ENCODE measurements at regions not wholly inside any gene's neighbourhood (a gene's known extent, or its start where the extent isn't known, plus 50 kb on each side); places are given as distances from the start of the nearest gene placed in this dataset.
"Not testable (repeated sequence)": the region's sequence is repeated elsewhere in the genome, so short reads cannot be mapped to it uniquely, and the experiment has no call there.

DNA sequence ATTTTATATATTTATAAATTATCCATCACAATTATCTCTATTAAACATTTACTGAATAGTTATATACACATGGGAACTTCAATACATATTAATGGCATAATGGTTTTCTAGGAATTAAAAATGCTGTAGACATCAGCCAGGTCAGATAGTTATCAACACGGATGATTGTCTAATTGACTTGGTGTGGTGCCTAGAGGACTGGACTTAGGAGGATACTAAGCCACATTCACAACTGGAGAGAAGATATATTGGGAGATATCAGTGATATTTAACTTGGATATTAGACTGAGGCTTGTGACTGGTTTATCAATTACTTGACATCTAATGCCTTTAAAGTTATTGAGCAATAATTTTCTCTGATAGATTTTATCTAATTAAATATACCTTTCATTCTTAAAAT is 794.5 kb upstream of the ANO3 start:
- H3K36me3 Mint-ChIP-seq: no peaks in the 10 kb centered on the region
- intact Hi-C loops (cut with micrococcal nuclease): no loop called here
- ChIA-PET CTCF (no interaction called here), POLR2A (no interaction called here)
- DNase-seq: no peak
- H3K4me3 Mint-ChIP-seq: no peak overlapping the region
- H3K9me3 Mint-ChIP-seq: peaks cover 31% of the 10 kb centered on the region
- H3K4me1 Mint-ChIP-seq (ENCODE audit: low read depth): no peaks in the 10 kb centered on the region
- H3K27ac Mint-ChIP-seq: no peak overlapping the region
- H3K27me3 Mint-ChIP-seq: no peaks in the 10 kb centered on the region

DNA sequence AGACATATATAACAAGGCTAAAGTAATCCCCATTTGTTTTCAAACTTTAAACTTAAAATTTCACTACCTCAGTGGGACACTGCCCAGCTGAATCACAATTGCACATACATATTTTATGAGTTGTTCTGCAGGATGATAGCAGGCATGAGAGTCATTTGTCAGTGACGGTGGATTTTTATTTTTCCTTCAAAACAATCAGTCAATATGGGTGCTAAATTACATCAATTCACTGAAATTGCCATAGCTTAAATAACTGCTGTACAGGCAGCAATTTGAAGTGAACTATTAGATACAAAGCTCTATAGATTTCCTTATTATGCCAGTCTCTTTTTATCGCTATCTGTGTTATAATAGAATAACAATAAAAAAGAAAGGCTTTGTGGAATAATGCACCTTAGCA is 784.6 kb upstream of the ANO3 start:
- CTCF ChIA-PET: interaction anchor here (0.6 kb wide), 1 partner anchor 11 kb away, joined by 3 read pairs; no protein-coding TSS in a partner anchor
- Mint-ChIP-seq H3K27me3 (no peaks in the 10 kb centered on the region), H3K36me3 (no peaks in the 10 kb centered on the region), H3K27ac (no peak overlapping the region), H3K4me1 (ENCODE audit: low read depth) (no peaks in the 10 kb centered on the region), H3K9me3 (peaks cover 15% of the 10 kb centered on the region), H3K4me3 (no peak overlapping the region)
- POLR2A ChIA-PET: no interaction called here
- intact Hi-C loops (cut with micrococcal nuclease): no loop called here
- DNase-seq: no peak

- H3K9me3 Mint-ChIP-seq: peaks cover 20% of the 10 kb centered on the region
- no peaks in the 10 kb centered on the region for H3K4me1 Mint-ChIP-seq (ENCODE audit: low read depth)
- intact Hi-C loops (cut with micrococcal nuclease): no loop called here
- H3K27ac Mint-ChIP-seq: no peak overlapping the region
- ChIA-PET POLR2A (no interaction called here), CTCF (no interaction called here)
- no peaks in the 10 kb centered on the region for H3K27me3 Mint-ChIP-seq
- DNase-seq: no peak
- no peaks in the 10 kb centered on the region for H3K36me3 Mint-ChIP-seq
- H3K4me3 Mint-ChIP-seq: no peak overlapping the region
Measured at GRCh38 chr11:25562417-25562816, 769.5 kb upstream of the ANO3 start.

- peaks cover 14% of the 10 kb centered on the region for H3K9me3 Mint-ChIP-seq
- ChIA-PET POLR2A (no interaction called here), CTCF (no interaction called here)
- H3K4me3 Mint-ChIP-seq: no peak overlapping the region
- no peaks in the 10 kb centered on the region for H3K27me3 Mint-ChIP-seq
- no peaks in the 10 kb centered on the region for H3K36me3 Mint-ChIP-seq
- no peak overlapping the region for H3K27ac Mint-ChIP-seq
- DNase-seq: no peak
- intact Hi-C loops (cut with micrococcal nuclease): no loop called here
- no peaks in the 10 kb centered on the region for H3K4me1 Mint-ChIP-seq (ENCODE audit: low read depth)
Measured at GRCh38 chr11:25565846-25566245, 766.1 kb upstream of the ANO3 start.

DNA sequence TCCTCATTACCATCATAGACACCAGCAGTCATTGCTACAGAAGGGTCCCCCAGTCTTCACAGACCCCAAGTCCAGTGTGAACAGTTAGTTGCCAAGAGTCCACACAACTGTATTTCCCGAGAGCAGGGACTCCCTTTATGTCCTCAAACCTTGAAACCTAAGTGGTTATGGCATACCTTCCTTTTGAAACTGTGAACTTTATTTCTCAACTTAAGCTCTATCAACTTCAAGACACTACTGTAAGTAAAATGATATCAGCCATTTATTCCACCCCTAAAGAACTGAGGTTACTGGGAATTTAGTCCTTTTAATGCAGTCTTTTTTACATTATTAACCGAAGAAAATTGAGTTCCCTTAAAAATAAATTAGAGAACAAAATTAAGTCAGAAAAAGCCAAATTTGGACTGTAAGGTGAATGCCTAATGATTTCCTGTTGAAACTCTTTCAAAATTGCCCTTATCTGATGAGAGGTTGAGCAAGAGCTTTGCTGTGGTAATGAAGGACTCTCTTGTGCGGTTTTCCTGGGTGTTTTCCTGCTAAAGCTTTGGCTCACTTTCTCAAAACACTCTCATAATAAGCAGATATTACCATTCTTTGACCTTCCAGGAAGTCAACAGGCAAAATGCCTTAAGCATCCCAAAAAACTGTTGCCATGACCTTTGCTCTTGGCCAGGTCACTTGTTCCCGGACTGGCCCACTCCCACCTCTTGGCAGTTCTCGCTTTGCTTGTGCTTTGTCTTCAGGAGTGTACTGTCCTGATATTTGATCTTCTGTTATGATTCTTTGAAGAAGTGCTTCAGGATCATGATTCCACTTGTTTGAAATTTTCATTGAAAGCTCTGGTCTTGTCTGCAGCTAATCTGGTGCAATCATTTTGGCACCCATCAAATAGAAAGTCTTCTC is 765.4 kb upstream of the ANO3 start:
- no peaks in the 10 kb centered on the region for H3K4me1 Mint-ChIP-seq (ENCODE audit: low read depth)
- no peaks in the 10 kb centered on the region for H3K27me3 Mint-ChIP-seq
- H3K36me3 Mint-ChIP-seq: no peaks in the 10 kb centered on the region
- ChIA-PET CTCF (no interaction called here), POLR2A (no interaction called here)
- intact Hi-C loops (cut with micrococcal nuclease): no loop called here
- no peak overlapping the region for H3K4me3 Mint-ChIP-seq
- H3K27ac Mint-ChIP-seq: no peak overlapping the region
- H3K9me3 Mint-ChIP-seq: peaks cover 16% of the 10 kb centered on the region
- no peak for DNase-seq

- no peaks in the 10 kb centered on the region for H3K27me3 Mint-ChIP-seq
- H3K36me3 Mint-ChIP-seq: no peaks in the 10 kb centered on the region
Measured at GRCh38 chr11:25576320-25576719, 755.6 kb upstream of the ANO3 start.

GRCh38 chr11:25579554-25579953 is 752.4 kb upstream of the ANO3 start:
- peaks cover 21% of the 10 kb centered on the region for H3K9me3 Mint-ChIP-seq
- H3K27me3 Mint-ChIP-seq: not testable (repeated sequence)

More at GRCh38 chr11:25576320-25576719, 755.6 kb upstream of the ANO3 start:
- POLR2A ChIA-PET: no interaction called here
- peaks cover 18% of the 10 kb centered on the region for H3K9me3 Mint-ChIP-seq
- CTCF ChIA-PET: no interaction called here
- intact Hi-C loops (cut with micrococcal nuclease): no loop called here
- no peaks in the 10 kb centered on the region for H3K4me1 Mint-ChIP-seq (ENCODE audit: low read depth)
- no peak for DNase-seq
- no peak overlapping the region for H3K27ac Mint-ChIP-seq
- H3K4me3 Mint-ChIP-seq: no peak overlapping the region

DNA sequence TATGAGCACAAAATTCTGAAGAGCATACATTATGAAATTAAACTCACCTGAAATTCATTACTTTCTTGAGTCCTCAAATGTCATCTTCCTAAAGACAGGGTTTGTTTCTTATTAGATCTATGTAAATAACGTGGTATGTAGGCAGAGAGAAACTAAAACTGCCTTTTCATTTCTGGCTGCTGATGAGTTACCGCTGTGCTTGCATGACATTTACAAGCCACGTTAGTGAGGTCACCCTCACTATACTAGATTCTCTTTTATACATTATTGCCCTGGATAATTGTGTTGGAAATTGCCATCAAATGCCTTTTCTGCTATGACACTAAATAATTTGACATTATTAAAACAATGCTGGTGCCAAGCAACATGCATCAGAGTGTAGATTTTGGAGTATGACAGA is 748.3 kb upstream of the ANO3 start:
- DNase-seq: no peak
- no peaks in the 10 kb centered on the region for H3K27me3 Mint-ChIP-seq
- intact Hi-C loops (cut with micrococcal nuclease): no loop called here
- ChIA-PET CTCF (no interaction called here), POLR2A (no interaction called here)
- H3K4me3 Mint-ChIP-seq: no peak overlapping the region
- H3K9me3 Mint-ChIP-seq: peaks cover 24% of the 10 kb centered on the region
- no peaks in the 10 kb centered on the region for H3K36me3 Mint-ChIP-seq
- no peak overlapping the region for H3K27ac Mint-ChIP-seq
- no peaks in the 10 kb centered on the region for H3K4me1 Mint-ChIP-seq (ENCODE audit: low read depth)

More at GRCh38 chr11:25579554-25579953, 752.4 kb upstream of the ANO3 start:
- H3K4me3 Mint-ChIP-seq; H3K27ac Mint-ChIP-seq; POLR2A ChIA-PET; DNase-seq; intact Hi-C loops (cut with micrococcal nuclease); H3K36me3 Mint-ChIP-seq; CTCF ChIA-PET; H3K4me1 Mint-ChIP-seq (ENCODE audit: low read depth): not testable (repeated sequence)

- ChIA-PET CTCF (no interaction called here), POLR2A (no interaction called here)
- no peaks in the 10 kb centered on the region for H3K27me3 Mint-ChIP-seq
- no peak overlapping the region for H3K27ac Mint-ChIP-seq
- no peaks in the 10 kb centered on the region for H3K4me1 Mint-ChIP-seq (ENCODE audit: low read depth)
- H3K36me3 Mint-ChIP-seq: no peaks in the 10 kb centered on the region
- peaks cover 22% of the 10 kb centered on the region for H3K9me3 Mint-ChIP-seq
- H3K4me3 Mint-ChIP-seq: no peak overlapping the region
- intact Hi-C loops (cut with micrococcal nuclease): no loop called here
- no peak for DNase-seq
Measured at GRCh38 chr11:25587496-25587895, 744.4 kb upstream of the ANO3 start.

DNA sequence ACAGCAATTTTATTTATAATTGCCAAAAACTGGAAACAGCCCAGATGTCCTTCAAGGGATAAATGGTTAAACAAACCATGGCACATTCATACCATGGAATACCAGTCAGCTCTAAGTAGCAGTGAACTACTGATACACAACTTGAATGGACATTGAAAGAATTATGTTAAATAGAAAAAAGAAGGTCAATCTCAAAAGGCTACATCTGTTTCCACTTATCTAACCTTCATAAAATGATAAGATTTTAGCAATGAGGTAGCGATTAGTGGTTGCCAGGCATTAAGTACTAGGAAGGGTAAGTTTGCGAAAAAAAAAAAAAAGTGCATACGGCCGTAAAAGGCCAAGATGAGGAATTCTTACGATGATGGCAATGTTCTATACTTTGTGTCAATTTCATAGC is 738.7 kb upstream of the ANO3 start:
- Mint-ChIP-seq H3K4me1 (ENCODE audit: low read depth) (no peaks in the 10 kb centered on the region), H3K36me3 (no peaks in the 10 kb centered on the region), H3K27me3 (no peaks in the 10 kb centered on the region), H3K9me3 (peaks cover 12% of the 10 kb centered on the region), H3K4me3 (no peak overlapping the region), H3K27ac (no peak overlapping the region)
- ChIA-PET POLR2A (no interaction called here), CTCF (no interaction called here)
- intact Hi-C loops (cut with micrococcal nuclease): no loop called here
- DNase-seq: no peak

DNA sequence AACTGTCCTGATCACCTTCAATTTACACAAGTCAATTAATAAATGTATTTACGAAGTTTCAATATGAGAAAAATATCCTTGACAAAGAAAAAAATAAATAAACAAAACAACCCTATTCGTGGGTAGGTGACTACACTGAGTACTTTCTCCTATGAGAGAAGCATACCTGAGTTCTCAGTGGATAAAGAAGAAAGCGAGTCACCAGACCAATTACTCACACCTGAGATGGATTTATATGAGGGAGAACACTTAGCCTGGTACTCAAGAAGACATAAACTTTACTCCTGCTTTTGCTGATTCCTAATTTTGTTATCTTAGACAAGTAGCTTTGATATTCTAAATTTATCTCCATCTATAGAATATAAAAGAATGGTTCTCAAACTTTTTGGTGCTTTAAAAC is 735.2 kb upstream of the ANO3 start:
- CTCF ChIA-PET: no interaction called here
- H3K4me3 Mint-ChIP-seq: no peak overlapping the region
- intact Hi-C loops (cut with micrococcal nuclease): no loop called here
- H3K27ac Mint-ChIP-seq: no peak overlapping the region
- H3K36me3 Mint-ChIP-seq: no peaks in the 10 kb centered on the region
- no peaks in the 10 kb centered on the region for H3K4me1 Mint-ChIP-seq (ENCODE audit: low read depth)
- H3K9me3 Mint-ChIP-seq: peaks cover 8% of the 10 kb centered on the region
- POLR2A ChIA-PET: no interaction called here
- DNase-seq: no peak
- H3K27me3 Mint-ChIP-seq: no peaks in the 10 kb centered on the region

GRCh38 chr11:25597696-25598095 is 734.2 kb upstream of the ANO3 start:
- DNase-seq: no peak
- ChIA-PET CTCF (no interaction called here), POLR2A (no interaction called here)
- H3K9me3 Mint-ChIP-seq: peaks cover 8% of the 10 kb centered on the region
- no peaks in the 10 kb centered on the region for H3K4me1 Mint-ChIP-seq (ENCODE audit: low read depth)
- no peak overlapping the region for H3K27ac Mint-ChIP-seq
- intact Hi-C loops (cut with micrococcal nuclease): no loop called here
- H3K27me3 Mint-ChIP-seq: no peaks in the 10 kb centered on the region
- no peaks in the 10 kb centered on the region for H3K36me3 Mint-ChIP-seq
- no peak overlapping the region for H3K4me3 Mint-ChIP-seq

DNA sequence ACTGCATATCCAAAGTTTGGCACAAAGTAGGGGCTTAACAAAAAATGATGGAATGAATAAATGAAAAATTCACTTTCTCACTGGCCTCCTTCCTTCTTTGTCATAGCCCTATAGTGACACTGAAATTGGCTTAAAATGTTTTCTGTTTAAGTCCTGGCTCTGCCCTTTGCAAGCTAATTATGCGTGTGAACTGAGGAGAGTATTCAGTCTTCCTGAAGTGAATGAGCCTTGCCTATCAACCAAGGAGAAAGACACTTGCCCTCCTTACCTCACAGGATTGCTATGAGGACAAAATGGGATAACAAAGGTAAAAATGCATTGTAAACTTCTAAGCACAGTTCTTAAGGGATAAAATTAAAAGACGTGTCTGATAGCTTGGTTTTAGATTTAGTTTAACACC is 729.8 kb upstream of the ANO3 start:
- Mint-ChIP-seq H3K36me3 (no peaks in the 10 kb centered on the region), H3K27me3 (no peaks in the 10 kb centered on the region), H3K4me3 (no peak overlapping the region), H3K4me1 (ENCODE audit: low read depth) (no peaks in the 10 kb centered on the region), H3K27ac (no peak overlapping the region), H3K9me3 (peaks cover 25% of the 10 kb centered on the region)
- intact Hi-C loops (cut with micrococcal nuclease): no loop called here
- CTCF ChIA-PET: no interaction called here
- POLR2A ChIA-PET: no interaction called here
- DNase-seq: no peak

All from activated CD4-positive, alpha-beta memory T cell treated with anti-CD3 and anti-CD28 coated beads for 36 hours (primary cell).